ENCODE measurements at regions not wholly inside any gene's neighbourhood (a gene's known extent, or its start where the extent isn't known, plus 50 kb on each side); places are given as distances from the start of the nearest gene placed in this dataset.

DNA sequence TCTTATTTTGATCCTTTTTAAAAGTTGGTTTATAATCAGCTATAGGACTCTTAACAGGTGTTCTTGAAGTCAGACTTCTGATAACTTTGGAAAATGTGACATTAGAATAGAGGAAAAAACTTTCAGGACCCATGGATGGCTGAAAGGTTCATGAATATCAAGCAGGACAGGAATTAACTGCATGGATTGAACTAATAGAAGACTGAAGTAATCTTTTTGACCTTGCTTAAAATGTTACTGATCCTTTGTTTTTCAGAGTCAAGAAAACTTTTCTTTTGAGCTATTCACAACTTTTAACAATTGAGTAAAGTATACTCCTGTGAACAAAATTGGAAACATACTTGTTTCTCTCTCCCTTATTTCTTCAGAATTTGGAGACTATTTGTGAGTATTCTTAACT, 79.2 kb downstream of the PLK2 start:
- H3K36me3 ChIP-seq (ENCODE audit: insufficient read depth, low read length) = no peaks in the 10 kb centered on the region
- no peaks in the 10 kb centered on the region for H3K27me3 ChIP-seq (ENCODE audit: insufficient read depth, low read length, poor library complexity)
- peaks cover 21% of the 10 kb centered on the region for H3K9me3 ChIP-seq (ENCODE audit: insufficient read depth, low read length, severe bottlenecking)
- H3K4me1 ChIP-seq (ENCODE audit: insufficient read depth, low read length) = no peaks in the 10 kb centered on the region
- no peak overlapping the region for H3K4me2 ChIP-seq (ENCODE audit: insufficient read depth, low read length)
- no peaks in the 10 kb centered on the region for H3K79me2 ChIP-seq (ENCODE audit: insufficient read depth, low read length)
- DNase-seq = no peak
- H3K27ac ChIP-seq (ENCODE audit: low read length) = no peak overlapping the region
- no peak for TF ChIP-seq EZH2 (IDR thresholded peaks at IDR 0.05; ENCODE audit: borderline replicate concordance, low read depth, low read length, severe bottlenecking)
- TF ChIP-seq CTCF (IDR thresholded peaks at IDR 0.05; ENCODE audit: borderline replicate concordance, extremely low read depth, low read length, poor library complexity, severe bottlenecking) = no peak
- H4K20me1 ChIP-seq (ENCODE audit: insufficient read depth, low read length) = no peaks in the 10 kb centered on the region
- no peak overlapping the region for H3K9ac ChIP-seq (ENCODE audit: low read depth, low read length)
- no peak for ATAC-seq (ENCODE audit: insufficient read depth, low read depth)
- no peak overlapping the region for H2AFZ ChIP-seq (ENCODE audit: low read depth, low read length)
- no peak overlapping the region for H3K4me3 ChIP-seq (ENCODE audit: low read depth in 1 of 2, low read length in 2 of 2)

DNA sequence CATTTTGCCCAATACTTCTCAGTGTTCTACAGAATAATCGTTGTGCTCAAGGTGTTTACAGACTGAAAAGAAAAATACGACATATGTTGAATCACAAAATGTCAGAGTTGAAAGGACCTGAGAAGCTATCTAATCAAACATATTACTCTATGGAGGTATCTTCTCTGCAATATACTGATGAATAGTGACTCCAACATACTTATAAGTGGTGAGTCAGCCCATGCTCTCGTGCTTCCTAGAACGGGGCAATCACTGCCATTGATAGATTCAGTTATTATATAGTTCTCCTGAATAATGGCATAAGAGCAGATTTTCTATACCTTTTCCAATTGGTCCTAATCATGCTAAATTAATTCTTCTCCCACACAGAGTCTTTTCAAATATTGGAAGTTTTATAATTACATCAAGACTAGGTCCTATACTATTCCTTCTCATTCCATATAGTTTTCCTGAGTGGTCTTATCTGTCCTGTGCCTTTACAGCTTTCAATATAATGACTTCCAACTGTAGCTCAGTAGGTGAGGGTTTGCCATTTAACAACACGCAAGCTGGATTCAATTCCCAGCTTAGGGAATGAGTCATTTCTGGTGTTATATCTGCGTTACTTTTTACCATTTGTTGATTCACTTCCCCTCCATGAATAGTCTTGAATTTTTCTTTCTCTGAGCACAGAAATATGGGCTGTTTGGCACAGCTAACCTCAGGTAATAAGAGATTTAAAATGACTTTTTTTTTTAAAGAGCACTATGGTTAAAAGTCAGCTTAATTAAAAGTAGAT, 81.1 kb downstream of the PLK2 start:
- peaks cover 21% of the 10 kb centered on the region for H3K9me3 ChIP-seq (ENCODE audit: insufficient read depth, low read length, severe bottlenecking)
- no peaks in the 10 kb centered on the region for H3K4me1 ChIP-seq (ENCODE audit: insufficient read depth, low read length)
- no peak overlapping the region for H3K9ac ChIP-seq (ENCODE audit: low read depth, low read length)
- H3K36me3 ChIP-seq (ENCODE audit: insufficient read depth, low read length) = no peaks in the 10 kb centered on the region
- no peaks in the 10 kb centered on the region for H3K27me3 ChIP-seq (ENCODE audit: insufficient read depth, low read length, poor library complexity)
- no peaks in the 10 kb centered on the region for H4K20me1 ChIP-seq (ENCODE audit: insufficient read depth, low read length)
- ATAC-seq (ENCODE audit: insufficient read depth, low read depth) (no peak), DNase-seq (no peak)
- TF ChIP-seq CTCF (IDR thresholded peaks at IDR 0.05; ENCODE audit: borderline replicate concordance, extremely low read depth, low read length, poor library complexity, severe bottlenecking) = no peak
- TF ChIP-seq EZH2 (IDR thresholded peaks at IDR 0.05; ENCODE audit: borderline replicate concordance, low read depth, low read length, severe bottlenecking) = no peak
- H2AFZ ChIP-seq (ENCODE audit: low read depth, low read length) = no peak overlapping the region
- H3K27ac ChIP-seq (ENCODE audit: low read length) = no peak overlapping the region
- no peaks in the 10 kb centered on the region for H3K79me2 ChIP-seq (ENCODE audit: insufficient read depth, low read length)
- H3K4me2 ChIP-seq (ENCODE audit: insufficient read depth, low read length) = no peak overlapping the region
- H3K4me3 ChIP-seq (ENCODE audit: low read depth in 1 of 2, low read length in 2 of 2) = no peak overlapping the region

DNA sequence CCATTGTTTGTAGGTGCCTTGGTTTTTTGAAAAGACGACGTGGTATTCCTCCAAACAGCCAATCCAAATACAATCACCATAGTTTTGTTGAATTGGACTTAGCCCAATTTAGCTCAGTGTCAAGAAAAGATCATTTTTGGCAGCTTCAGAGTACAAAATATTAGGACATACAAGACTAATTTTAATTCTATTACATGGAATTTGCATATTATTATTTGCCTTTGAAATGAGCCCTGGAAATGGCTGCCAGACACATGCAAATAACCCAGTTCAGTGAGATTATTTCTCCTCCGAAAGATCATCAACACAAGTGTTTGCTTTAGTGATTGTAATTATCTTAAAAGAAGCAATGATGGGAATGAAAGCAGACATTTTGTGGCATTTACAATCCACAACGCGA, 89.3 kb downstream of the PLK2 start:
- Histone ChIP-seq H3K79me2 (ENCODE audit: insufficient read depth, low read length) (no peaks in the 10 kb centered on the region), H2AFZ (ENCODE audit: low read depth, low read length) (no peak overlapping the region), H4K20me1 (ENCODE audit: insufficient read depth, low read length) (no peaks in the 10 kb centered on the region), H3K36me3 (ENCODE audit: insufficient read depth, low read length) (no peaks in the 10 kb centered on the region), H3K27me3 (ENCODE audit: insufficient read depth, low read length, poor library complexity) (no peaks in the 10 kb centered on the region), H3K9ac (ENCODE audit: low read depth, low read length) (no peak overlapping the region), H3K4me1 (ENCODE audit: insufficient read depth, low read length) (no peaks in the 10 kb centered on the region), H3K9me3 (ENCODE audit: insufficient read depth, low read length, severe bottlenecking) (no peaks in the 10 kb centered on the region), H3K4me2 (ENCODE audit: insufficient read depth, low read length) (no peak overlapping the region), H3K27ac (ENCODE audit: low read length) (no peak overlapping the region), H3K4me3 (ENCODE audit: low read depth in 1 of 2, low read length in 2 of 2) (no peak overlapping the region)
- ATAC-seq (ENCODE audit: insufficient read depth, low read depth) (no peak), DNase-seq (no peak)
- TF ChIP-seq EZH2 (IDR thresholded peaks at IDR 0.05; ENCODE audit: borderline replicate concordance, low read depth, low read length, severe bottlenecking) = no peak
- TF ChIP-seq CTCF (IDR thresholded peaks at IDR 0.05; ENCODE audit: borderline replicate concordance, extremely low read depth, low read length, poor library complexity, severe bottlenecking) = no peak
